GM12878 (cell line): ENCODE measurements at regions not wholly inside any gene's neighbourhood (a gene's known extent, or its start where the extent isn't known, plus 50 kb on each side); places are given as distances from the start of the nearest gene placed in this dataset.

Experiments used
- ATAC-seq: fragments of 200-7000 bp; cut with Tn5 transposase; 3 replicates; pipeline ENCODE4 v1.9.1; 2020; ENCODE audit warnings: mild to moderate bottlenecking, moderate library complexity
- BruUV-seq: library from RNA; stranded (reverse); fragments of 400-500 nt; replicated peaks from 2 replicates; lab custom pipeline; 2021; lab: Mats Ljungman, UMichigan
- CTCF ChIA-PET: fragments of 300-600 bp; sonication (Branson Sonifier 250); formaldehyde crosslinking; extraction: SDS; loops from one replicate; lab custom pipeline; 2021; ENCODE audit warnings: inconsistent platforms; lab: Yijun Ruan, JAX
- POLR2A ChIA-PET: fragments of 350-600 bp; formaldehyde crosslinking; extraction: SDS; loops from one replicate; lab custom pipeline; 2021; ENCODE audit warnings: inconsistent platforms; lab: Charles Lee
- RAD21 ChIA-PET: fragments of 300-600 bp; sonication (Branson Sonifier 250); formaldehyde crosslinking; loops from one replicate; lab custom pipeline; 2023; ENCODE audit warnings: antibody characterized with exemption; ENCODE audit not compliant: unreplicated experiment; lab: Charles Lee
- SMC1A ChIA-PET: fragments of 300-600 bp; sonication (Branson Sonifier 250); formaldehyde crosslinking; loops from one replicate; lab custom pipeline; 2023; ENCODE audit not compliant: unreplicated experiment, uncharacterized antibody; lab: Charles Lee
- DNase-seq: peaks from one replicate; pipeline ENCODE4 v3.0.0-alpha.2; 2011; ENCODE audit warnings: low read depth, low spot score
- FAIRE-seq: peaks from 3 replicates; lab custom pipeline; 2011; peaks lifted over from hg19 to GRCh38; lab: Jason Lieb, UNC
- H2AFZ ChIP-seq: 2 replicates; pipeline ENCODE4 v1.6.0; 2011; ENCODE audit warnings: low read depth, low read length, control low read depth; ENCODE audit not compliant: control insufficient read depth
- H3K27ac ChIP-seq: 2 replicates; pipeline ENCODE4 v1.5.1; 2011; ENCODE audit warnings: control low read depth; ENCODE audit not compliant: control insufficient read depth, insufficient read depth
- H3K27me3 ChIP-seq, 2 experiments: replicated peaks in 1 of 2; 2 replicates each; pipeline versions ENCODE4 v1.6.0 to v1.6.1; 2011; ENCODE audit warnings: low read length in 1 of 2; ENCODE audit not compliant: control insufficient read depth in 2 of 2, insufficient read depth in 2 of 2
- H3K36me3 ChIP-seq, 2 experiments: 2 replicates each; pipeline ENCODE4 v1.5.1; 2011; ENCODE audit warnings: low read length in 1 of 2; ENCODE audit not compliant: control insufficient read depth in 2 of 2, insufficient read depth in 2 of 2
- H3K4me1 ChIP-seq: 2 replicates; pipeline ENCODE4 v1.6.1; 2011; ENCODE audit warnings: mild to moderate bottlenecking, low read length, moderate library complexity, mixed read lengths; ENCODE audit not compliant: control insufficient read depth, insufficient read depth
- H3K4me2 ChIP-seq: 2 replicates; pipeline ENCODE4 v1.6.0; 2011; ENCODE audit warnings: control low read depth; ENCODE audit not compliant: control insufficient read depth, insufficient read depth
- H3K4me3 ChIP-seq: fragments of 200-600 bp; sonication (generic); 2 replicates; pipeline ENCODE4 v1.5.1; 2016
- H3K79me2 ChIP-seq: 2 replicates; pipeline ENCODE4 v1.6.0; 2011; ENCODE audit warnings: low read length; ENCODE audit not compliant: control insufficient read depth, insufficient read depth
- H3K9ac ChIP-seq: 2 replicates; pipeline ENCODE4 v1.8.0; 2011; ENCODE audit warnings: low read length, control low read depth, mixed read lengths; ENCODE audit not compliant: control insufficient read depth, insufficient read depth
- H3K9me3 ChIP-seq: replicated peaks from 3 replicates; pipeline ENCODE4 v1.5.1; 2011; ENCODE audit warnings: mild to moderate bottlenecking, low read length; ENCODE audit not compliant: control insufficient read depth, insufficient read depth
- H4K20me1 ChIP-seq: 2 replicates; pipeline ENCODE4 v1.6.0; 2011; ENCODE audit not compliant: control insufficient read depth, insufficient read depth
- CBX3 ChIP-seq: fragments of 200-600 bp; sonication (generic); IDR thresholded peaks from 2 replicates; pipeline ENCODE4 v1.6.1; 2016; ENCODE audit warnings: low read depth, borderline replicate concordance
- CREM ChIP-seq: IDR thresholded peaks from 2 replicates; pipeline ENCODE4 v1.6.1; 2014; ENCODE audit warnings: antibody characterized with exemption, low read depth
- GATAD2B ChIP-seq: fragments of 450-650 bp; conservative IDR thresholded peaks from 2 replicates; pipeline ENCODE4 v1.6.1; 2017; ENCODE audit warnings: low read depth, mild to moderate bottlenecking, moderate library complexity
- KLF5 ChIP-seq: fragments of 450-650 bp; IDR thresholded peaks from 2 replicates; pipeline ENCODE4 v1.6.1; 2014; ENCODE audit warnings: mild to moderate bottlenecking; ENCODE audit not compliant: partially characterized antibody
- NFIC ChIP-seq: IDR thresholded peaks from 2 replicates; pipeline ENCODE4 v1.6.1; 2012; ENCODE audit warnings: low read depth, mild to moderate bottlenecking, inconsistent platforms, low read length, moderate library complexity
- SPI1 ChIP-seq: IDR thresholded peaks from 2 replicates; pipeline ENCODE4 v1.6.1; 2011; ENCODE audit warnings: low read depth, mild to moderate bottlenecking, low read length, moderate library complexity, borderline replicate concordance; ENCODE audit not compliant: insufficient read depth
- ZBTB40 ChIP-seq: fragments of 450-650 bp; IDR thresholded peaks from 2 replicates; pipeline ENCODE4 v1.6.1; 2016; ENCODE audit warnings: mild to moderate bottlenecking, moderate library complexity, borderline replicate concordance
- WGBS: methylation state at CpG from one replicate; pipeline ENCODE4 v1.1.6; 2016; ENCODE audit warnings: low lambda C conversion rate; ENCODE audit not compliant: insufficient replicate concordance, insufficient coverage; ENCODE audit errors: missing lambda C conversion rate; 5-methylcytosine and 5-hydroxymethylcytosine counted together
- in situ Hi-C: fragments of 300-500 bp; cut with MboI; formaldehyde crosslinking; loops from 9 replicates; pipeline ENCODE4 v1.14.3; 2018; ENCODE audit warnings: mixed read lengths
- intact Hi-C: fragments of 100-400 bp; cut with micrococcal nuclease; formaldehyde crosslinking; loops from one replicate; pipeline ENCODE4 v1.14.2; 2022; ENCODE audit not compliant: unreplicated experiment
- TF ChIP-seq, protein P1 (sequence below): IDR thresholded peaks from 2 replicates; pipeline ENCODE4 v1.6.1; 2012; ENCODE audit warnings: improper control_type of control experiment, low read depth, low read length; ENCODE audit not compliant: insufficient replicate concordance

DNA sequence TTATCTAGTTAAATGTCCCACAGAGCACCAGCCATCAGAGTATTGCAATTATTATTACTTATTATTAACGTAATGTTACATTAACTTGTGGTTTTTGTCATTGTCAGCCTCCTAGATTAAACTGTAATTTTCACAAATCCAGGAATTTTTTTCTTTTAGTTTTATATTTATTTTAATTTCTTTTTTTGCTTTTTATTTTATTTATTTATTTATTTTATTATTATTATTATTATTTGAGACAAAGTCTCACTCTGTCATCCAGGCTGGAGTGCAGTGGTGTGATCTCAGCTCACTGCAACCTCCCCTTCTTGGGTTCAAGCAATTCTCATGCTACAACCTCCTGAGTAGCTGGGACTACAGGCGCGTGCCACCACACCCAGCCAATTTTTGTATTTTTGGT is 202.9 kb upstream of the LUZP2 start (continued):
- TF ChIP-seq, protein P1, sequence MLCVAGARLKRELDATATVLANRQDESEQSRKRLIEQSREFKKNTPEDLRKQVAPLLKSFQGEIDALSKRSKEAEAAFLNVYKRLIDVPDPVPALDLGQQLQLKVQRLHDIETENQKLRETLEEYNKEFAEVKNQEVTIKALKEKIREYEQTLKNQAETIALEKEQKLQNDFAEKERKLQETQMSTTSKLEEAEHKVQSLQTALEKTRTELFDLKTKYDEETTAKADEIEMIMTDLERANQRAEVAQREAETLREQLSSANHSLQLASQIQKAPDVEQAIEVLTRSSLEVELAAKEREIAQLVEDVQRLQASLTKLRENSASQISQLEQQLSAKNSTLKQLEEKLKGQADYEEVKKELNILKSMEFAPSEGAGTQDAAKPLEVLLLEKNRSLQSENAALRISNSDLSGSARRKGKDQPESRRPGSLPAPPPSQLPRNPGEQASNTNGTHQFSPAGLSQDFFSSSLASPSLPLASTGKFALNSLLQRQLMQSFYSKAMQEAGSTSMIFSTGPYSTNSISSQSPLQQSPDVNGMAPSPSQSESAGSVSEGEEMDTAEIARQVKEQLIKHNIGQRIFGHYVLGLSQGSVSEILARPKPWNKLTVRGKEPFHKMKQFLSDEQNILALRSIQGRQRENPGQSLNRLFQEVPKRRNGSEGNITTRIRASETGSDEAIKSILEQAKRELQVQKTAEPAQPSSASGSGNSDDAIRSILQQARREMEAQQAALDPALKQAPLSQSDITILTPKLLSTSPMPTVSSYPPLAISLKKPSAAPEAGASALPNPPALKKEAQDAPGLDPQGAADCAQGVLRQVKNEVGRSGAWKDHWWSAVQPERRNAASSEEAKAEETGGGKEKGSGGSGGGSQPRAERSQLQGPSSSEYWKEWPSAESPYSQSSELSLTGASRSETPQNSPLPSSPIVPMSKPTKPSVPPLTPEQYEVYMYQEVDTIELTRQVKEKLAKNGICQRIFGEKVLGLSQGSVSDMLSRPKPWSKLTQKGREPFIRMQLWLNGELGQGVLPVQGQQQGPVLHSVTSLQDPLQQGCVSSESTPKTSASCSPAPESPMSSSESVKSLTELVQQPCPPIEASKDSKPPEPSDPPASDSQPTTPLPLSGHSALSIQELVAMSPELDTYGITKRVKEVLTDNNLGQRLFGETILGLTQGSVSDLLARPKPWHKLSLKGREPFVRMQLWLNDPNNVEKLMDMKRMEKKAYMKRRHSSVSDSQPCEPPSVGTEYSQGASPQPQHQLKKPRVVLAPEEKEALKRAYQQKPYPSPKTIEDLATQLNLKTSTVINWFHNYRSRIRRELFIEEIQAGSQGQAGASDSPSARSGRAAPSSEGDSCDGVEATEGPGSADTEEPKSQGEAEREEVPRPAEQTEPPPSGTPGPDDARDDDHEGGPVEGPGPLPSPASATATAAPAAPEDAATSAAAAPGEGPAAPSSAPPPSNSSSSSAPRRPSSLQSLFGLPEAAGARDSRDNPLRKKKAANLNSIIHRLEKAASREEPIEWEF, result no peak
- TF ChIP-seq NFIC, result no peak
- no peak for TF ChIP-seq CBX3
- no peak for TF ChIP-seq CREM
- TF ChIP-seq SPI1, result no peak

GRCh38 chr11:24295360-24295759 is 201.5 kb upstream of the LUZP2 start:
- no peaks in the 10 kb centered on the region for H3K4me1 ChIP-seq
- H2AFZ ChIP-seq, result no peak overlapping the region
- in situ Hi-C loops (no loop called here), intact Hi-C loops (no loop called here)
- ChIA-PET SMC1A (interaction anchor here (1.3 kb wide), 1 partner anchor 9 kb away, joined by 4 read pairs; no protein-coding TSS in a partner anchor), POLR2A (no interaction called here), CTCF (no interaction called here), RAD21 (no interaction called here)
- no peak for FAIRE-seq
- no peak overlapping the region for H3K4me2 ChIP-seq
- peak; percentile 57 for ATAC-seq
- H3K9ac ChIP-seq, result no peak overlapping the region
- TF ChIP-seq KLF5 (no peak), GATAD2B (no peak), ZBTB40 (no peak)
- no TSS peak for BruUV-seq
- H3K27me3 ChIP-seq, result no peaks in the 10 kb centered on the region
- H3K36me3 ChIP-seq, result no peaks in the 10 kb centered on the region
- no peak overlapping the region for H3K4me3 ChIP-seq
- no peaks in the 10 kb centered on the region for H3K9me3 ChIP-seq
- H3K79me2 ChIP-seq, result no peaks in the 10 kb centered on the region
- no peak for DNase-seq
- 0% methylated on average over 2 of the region's 2 CpGs for WGBS
- no peak overlapping the region for H3K27ac ChIP-seq
- H4K20me1 ChIP-seq, result no peaks in the 10 kb centered on the region
